CD4-positive, alpha-beta T cell treated with Interleukin-15 for 4 hours (primary cell): ENCODE measurements at regions not wholly inside any gene's neighbourhood (a gene's known extent, or its start where the extent isn't known, plus 50 kb on each side); places are given as distances from the start of the nearest gene placed in this dataset.

ENCODE experiments used
- DNase-seq: peaks from one replicate; pipeline ENCODE4 v3.0.0-alpha.2; 2020; ENCODE audit warnings: low spot score

DNA sequence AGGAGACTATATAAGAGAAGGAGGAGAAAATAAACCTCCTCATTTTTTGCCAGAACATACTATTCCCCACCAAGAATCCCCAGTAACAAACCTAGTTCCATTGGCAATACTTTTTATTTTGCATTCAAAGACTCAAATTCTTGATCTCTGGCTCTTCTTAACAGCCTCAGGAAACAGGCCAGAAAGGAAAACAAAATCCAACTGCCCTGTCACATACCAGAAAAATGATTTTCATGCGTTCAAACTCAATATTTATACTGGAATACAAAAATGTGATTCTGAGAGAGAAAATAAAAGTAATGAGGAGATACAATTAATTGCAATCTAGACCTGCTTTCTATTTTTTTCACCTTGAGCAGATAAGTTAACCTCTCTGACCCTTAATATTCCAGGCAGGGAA is 435.9 kb upstream of the AUTS2 start:
- no peak for DNase-seq

DNA sequence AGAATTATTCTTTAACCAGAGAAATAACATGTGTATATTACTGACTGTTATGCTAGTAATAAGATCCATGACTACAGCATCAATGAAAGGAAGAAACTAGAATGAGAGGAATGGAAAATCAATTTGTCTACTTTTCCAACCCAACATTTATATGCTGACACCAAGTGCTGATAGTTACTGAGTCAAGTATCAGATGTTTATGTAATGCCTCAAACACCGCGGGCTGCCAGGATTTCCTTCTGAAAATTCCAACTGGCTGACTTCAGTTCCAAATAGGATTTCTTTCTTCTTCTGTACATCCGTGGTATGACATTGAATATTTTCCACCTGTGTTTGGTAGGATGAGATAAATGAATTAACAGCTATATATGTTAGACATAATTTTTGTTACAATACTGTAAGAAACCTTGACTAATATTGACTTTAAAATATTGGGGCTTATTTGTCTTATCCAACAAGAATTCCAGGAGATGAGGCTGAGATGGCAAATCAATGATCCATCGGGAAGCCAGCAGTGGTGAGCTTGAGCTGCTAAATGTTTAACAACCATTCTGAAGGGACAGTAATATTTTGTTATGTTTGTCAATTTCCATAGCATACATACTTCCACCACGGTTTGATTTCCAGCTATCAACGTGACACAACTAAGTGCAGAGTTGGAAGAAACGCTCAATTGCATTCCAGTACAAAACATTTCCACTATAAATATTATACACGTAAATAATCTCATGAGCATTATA is 435.2 kb upstream of the AUTS2 start:
- DNase-seq = no peak

DNA sequence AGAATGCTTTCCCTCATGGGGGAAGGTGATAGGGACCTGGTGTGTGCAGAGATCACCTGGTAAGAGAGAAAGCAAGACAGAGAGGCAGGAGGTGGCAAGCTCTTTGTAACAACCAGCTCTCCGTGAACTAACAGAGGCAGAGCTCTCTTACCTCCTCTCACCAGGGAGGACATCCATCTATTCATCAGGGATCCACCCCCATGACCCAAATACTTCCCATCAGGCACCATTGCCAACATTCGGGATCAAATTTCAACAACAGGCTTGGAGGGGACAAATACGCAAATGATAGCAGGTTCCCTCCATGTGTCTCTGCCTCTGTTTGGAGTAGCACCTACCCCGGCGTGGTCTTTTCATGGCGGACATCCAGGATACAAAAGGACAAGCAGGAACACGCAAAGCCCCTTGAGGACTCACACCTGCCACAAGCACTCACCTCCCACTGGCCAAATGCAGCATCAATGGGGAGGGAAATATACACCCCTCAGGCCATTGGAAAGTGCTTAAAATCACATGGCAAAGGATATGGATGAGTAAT is 431.2 kb upstream of the AUTS2 start:
- no peak for DNase-seq

DNA sequence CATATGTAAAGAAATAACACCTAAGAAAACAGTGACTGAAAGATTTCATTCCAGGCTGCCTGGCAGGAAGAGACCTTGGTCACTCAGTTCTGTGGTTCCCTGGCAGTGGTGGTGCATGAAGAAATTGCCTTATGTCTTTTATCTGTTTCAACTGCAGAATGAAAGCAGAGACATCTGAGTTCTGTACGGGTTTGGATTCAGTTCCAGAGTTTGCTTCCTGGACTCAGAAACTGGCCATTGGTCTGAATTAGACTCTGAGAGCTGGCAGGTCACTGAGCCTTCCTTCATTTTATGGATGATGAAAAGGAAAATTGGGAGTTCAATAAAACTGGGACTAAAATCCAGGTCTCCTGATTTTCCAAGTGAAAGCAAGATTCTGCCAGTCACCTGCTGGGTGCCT is 428.9 kb upstream of the AUTS2 start:
- DNase-seq = no peak

DNA sequence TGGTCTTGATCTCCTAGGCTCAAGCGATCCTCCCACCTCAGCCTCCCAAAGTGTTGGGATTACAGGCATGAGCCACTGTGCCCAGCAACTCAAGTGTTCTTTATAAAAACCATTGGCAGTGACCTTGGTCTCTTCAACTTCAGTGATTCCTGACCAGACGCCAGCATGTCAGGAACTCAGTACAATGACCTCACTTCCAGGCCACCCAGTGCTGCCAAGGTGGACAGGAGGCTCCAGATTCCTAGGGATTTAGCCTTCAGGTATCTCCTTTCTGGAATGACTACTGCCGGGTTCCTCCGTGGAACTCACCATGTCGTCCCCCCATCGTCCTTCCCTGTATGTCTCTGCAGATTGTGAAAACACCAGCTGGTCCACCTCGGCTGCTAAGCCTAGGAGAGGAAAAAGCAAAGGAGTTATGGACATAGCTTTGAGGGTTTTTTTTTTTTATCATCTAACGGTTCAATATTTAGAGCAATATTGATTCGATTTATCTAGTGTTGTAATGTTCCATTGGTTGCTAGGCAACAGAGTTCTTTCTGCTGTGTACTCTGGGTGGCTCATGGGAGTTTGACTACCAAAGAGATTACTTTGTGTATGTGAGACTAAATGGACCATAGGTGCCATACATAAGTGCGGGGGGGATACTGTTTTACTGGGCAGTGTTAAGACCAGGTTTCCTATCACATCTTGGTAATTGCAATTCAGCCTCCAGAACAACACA is 425.8 kb upstream of the AUTS2 start:
- no peak for DNase-seq

DNA sequence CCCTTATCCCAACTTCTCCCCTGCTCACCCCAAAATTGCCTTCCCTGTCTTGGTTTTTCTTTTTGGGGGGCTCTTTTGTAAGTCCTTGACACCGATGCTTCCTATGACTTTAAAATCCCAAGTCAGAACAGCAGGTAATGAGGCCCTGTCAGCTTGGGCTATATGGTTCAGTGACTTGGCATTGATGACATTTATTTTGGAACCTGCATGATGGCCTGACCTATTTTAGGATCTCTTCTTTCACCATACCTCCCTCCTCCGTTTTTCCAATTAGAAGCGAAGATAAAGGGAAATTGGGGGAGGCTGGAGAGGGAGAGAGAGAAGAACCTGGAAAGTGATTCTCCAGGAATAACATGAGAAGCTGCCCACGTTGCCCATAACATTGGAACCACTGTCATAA is 424.9 kb upstream of the AUTS2 start:
- DNase-seq = no peak

DNA sequence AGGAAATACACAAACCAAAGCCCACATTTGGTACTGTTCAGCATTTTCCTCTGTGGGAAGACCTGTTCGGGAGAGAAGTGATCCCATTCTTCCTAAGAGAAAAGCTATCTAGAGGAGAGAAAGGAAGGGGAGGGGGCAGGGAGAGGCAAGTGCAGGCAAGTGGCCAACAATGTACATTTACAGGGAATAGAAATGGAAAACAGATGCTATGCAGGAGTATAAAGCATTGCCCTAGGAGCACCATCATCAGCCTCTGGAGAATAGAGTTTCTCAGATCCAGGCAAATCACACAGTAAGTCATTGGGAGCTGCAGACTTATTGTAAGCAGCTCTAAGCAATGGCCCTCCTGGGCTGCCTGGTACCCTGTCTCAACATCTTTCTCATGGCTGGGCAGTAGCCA is 424.4 kb upstream of the AUTS2 start:
- DNase-seq = no peak

DNA sequence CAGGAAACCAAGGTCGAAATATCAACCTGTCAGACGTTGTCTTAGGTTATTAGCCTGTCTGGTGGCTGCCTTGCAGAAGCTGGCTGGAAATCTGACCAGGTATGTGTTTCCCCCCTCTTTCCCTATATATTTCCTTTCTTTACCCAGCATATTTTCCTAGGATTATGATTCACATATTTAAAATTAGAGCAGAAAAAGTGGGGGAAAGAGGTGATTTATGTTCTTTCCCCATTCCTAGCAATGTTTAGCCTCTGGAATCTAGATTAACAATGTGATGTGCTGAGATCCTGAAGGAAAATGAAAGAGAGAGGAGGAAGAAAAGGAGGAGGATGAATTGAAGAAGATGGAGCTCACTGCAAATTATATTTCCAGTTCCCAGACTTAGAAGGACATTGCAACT is 421.4 kb upstream of the AUTS2 start:
- DNase-seq = no peak

DNA sequence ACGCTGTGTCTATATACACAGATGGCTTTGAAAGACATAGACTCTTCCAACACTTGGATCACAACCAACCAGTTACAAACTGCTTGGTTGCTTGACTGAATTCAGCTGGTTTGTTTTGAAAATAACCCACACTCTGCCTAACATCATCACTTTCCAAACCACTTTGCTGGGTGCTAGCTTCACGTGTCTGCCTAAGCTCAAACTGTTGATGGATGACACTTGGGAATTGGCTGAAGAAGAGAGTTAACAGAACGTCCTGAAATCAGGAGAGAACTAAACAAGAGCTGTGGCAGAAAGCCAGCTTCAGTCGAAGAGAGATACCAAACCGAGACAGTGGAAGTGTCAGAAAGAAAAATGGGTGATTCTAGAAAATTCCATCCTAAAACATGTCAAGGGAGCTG is 420.8 kb upstream of the AUTS2 start:
- DNase-seq = no peak

DNA sequence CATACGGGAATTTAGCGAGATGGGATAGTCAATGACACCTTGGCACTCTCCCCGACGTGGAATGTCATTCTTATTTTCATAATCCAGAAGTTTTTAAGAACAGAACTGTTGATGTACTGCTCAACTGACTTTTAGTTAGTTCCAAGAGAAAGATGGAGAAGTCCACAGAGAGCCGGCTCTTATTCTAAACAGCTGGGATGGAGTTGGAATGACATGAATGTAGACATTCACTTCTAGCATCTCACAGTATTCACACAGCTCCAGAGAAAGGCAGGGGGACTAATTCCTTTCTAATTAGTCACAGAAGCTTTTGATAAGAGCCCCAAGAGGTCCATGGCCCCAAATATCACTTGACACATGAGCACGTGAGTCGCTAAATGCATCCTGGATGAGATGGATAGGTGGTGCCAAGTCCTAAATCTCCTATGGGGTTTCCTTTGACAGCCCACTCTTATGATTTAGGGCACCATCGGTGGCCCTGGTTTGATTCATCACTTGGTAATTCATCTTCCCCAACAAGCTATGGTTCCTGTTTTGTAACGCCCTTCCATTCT is 420.3 kb upstream of the AUTS2 start:
- DNase-seq = no peak

DNA sequence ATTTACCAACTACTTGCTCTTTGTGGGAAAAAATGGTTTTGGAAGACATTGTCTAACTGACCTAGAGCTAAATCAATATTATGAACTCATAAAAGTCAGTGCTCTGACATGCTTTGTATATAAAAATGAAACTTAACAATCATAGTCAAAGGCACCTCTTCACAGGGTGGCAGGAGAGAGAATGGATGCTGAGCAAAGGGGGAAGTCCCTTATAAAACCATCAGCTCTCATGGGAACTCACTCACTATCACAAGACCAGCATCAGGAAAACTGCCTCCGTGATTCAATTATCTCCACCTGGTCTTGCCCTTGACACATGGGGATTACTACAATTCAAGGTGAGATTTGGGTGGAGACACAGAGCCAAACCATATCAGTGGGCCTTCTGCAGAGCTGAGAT is 417.6 kb upstream of the AUTS2 start:
- DNase-seq = no peak

DNA sequence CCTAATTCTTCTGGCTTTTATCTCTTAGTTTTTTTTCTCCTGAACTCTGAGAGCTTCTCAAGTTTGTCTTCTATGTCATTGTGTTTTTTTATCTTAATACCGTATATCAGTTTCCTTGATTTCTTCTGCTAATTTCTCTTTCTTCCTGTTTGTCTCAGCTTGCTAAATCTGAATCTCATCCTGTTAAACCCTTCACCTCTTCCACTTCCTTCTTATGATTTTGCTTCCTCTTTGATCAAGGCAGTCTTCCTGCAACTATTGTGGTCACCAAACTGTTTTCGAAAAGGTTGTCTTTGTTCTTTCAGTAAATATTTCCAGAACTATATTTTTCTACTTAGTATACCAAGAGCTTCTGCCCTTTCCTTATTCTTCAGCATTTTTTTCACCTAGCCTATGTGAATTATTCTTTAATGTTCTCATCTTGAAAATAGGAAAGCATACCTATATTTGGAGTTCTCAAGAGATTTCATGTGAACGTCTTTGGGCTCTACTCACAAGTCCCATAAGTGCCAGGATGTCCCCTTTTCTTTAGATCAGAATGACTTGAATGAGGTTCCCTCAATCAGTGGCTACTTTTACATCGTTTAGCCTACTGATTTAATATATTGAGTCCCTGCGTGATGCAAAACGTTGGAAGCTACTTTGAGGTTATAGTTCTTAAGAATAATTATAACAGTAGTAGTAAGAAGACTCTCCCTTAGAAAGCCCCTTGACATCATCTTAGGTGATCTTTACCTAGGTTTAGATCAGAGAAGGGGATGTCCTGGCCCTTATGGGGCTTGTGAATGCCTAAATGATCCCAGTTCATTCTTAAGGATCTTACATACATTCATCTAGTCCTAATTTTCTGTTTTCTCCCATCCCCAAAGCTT is 415.4 kb upstream of the AUTS2 start:
- no peak for DNase-seq

DNA sequence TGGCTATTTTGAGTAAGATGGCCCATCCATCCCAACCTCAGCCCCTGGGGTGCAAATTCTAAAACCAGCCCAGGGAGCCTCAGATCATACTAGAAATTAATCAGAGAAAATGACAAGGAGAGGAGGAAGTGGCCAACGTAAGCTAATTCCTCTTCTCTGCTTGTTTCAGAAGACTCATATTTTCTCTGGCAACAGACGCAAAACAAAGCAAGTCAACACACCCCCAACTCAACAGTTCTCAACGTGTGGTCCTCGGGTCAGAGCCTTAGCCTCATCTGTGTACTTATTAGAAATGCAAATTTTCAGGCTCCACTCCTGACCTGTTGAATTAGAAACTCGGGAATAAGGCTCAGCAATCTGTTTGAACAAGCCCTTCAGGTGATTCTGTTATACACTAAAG is 413.9 kb upstream of the AUTS2 start:
- DNase-seq = no peak

DNA sequence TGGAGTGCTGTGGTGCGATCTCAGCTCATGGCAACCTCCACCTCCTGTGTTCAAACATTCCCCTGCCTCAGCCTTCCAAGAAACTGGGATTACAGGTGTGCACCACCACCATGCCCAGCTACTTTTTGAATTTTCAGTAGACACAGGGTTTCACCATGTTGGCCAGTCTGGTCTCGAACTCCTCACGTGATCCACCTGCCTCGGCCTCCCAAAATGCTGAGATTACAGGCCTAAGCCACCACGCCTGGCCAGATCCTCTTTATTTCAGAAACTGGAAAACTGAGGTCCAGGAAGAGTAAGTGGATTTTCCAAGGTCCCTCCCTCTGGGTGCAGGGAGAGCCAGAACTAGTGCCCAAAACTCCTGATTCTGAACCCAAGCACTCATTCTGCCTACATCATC is 413.1 kb upstream of the AUTS2 start:
- no peak for DNase-seq

DNA sequence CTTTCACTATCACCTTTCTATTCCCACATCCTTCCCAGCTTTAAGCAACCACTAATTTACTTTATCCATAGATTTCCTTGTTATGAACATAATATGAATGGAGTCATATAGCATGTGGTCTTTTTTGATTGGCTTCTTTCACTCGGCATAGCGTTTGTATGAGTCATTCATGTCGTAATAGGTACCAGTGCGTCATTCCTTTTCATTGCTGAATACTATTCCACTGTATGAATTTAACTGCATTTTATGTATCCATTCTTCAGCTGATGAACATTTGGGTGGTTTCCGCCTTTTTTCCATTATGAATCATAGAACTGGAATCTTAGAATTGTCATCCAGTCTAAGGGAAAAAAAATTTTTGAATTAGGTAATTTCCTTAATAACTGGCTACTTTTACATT is 411.3 kb upstream of the AUTS2 start:
- DNase-seq = no peak

DNA sequence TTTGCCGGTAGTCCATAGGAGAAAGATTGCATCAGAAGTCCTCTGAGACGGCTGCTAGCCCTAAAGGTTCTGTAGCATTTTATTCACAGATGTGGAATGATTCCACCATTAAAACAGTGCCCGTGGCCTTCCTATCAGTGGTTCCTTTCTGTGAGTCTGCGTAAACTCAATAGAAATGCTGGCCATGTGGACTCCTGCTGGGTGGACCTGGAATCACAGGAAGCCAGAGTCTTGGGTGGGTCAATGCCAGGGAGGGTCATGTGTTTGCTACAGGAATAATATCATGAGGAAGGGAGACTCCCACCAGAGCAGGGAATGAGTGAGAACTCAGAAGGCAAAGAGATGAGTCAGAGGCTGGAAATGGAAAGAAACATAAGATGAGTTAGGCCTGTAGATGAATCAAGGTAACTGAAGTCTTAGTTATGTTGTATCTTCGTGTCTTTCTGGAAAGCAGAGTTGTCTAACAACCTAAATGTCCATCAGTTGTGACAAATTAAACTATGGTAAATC is 410.4 kb upstream of the AUTS2 start:
- no peak for DNase-seq

DNA sequence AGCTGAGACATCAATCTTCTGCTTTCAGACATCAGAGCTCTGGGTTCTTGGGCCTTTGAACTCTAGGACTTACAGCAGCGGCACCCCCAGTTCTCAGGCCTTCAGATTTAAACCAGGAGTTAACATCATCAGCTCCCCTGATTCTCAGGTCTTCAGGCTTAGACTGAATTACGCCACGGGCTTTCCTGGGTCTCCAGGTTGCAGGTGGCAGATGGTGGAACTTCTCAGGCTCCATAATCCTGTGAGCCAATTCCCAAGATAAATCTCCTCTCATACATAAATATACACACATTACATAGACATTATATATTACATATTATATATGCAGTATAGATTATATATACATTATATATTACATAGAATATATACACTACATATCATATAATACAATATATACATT is 408.9 kb upstream of the AUTS2 start:
- no peak for DNase-seq

DNA sequence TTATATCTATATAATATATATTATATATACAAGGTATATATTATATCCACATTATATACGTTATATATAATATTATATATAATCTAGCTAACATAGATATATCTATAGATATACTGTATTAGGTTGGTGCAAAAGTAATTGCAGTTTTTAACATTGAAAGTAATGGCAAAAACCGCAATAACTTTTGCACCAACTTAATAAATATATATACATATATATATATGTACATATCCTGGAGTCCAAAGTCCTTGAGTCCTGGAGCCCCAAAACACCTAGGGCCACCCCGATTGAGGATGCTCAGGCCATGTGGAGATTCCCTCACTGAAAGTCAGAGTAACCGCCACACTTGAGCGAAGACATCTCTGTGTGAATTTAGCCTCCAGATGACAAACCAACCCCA is 408.2 kb upstream of the AUTS2 start:
- no peak for DNase-seq

DNA sequence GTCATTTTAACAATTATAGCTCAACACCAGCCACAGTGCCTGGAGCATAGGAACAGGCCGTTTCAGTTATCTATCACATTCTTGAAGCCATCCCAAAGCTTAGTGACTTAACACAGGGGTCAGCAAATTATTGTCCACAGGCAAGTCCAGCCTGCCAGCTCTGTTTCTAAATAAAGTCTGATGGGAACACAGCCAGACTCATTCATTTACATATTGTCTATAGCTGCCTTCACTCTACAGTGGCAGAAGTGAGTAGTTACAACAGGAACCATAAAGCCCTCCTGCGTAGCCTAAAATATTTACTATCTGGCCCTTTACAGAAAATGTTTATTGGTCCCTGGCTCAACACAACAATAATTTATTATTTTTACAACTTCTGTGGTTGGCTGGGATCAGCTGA is 407.5 kb upstream of the AUTS2 start:
- DNase-seq = no peak

DNA sequence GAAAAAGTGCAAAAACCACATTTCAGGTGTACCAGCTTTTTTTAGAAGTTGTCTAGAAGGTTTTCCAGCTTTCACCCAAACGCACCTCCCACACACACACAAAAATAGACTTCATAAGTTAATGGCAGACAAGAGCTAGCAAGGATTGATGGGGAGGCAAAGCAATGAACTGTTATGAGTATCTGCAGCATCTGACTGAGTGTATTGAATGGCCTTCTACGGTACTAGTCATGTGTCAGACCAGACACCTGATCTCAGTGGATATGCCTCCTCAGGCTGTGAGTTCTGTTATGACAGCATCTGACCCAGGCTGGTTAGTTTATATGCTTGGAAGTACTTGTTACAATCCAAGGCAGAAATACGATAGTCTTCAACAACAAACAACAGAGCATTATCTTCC is 406.1 kb upstream of the AUTS2 start:
- no peak for DNase-seq

DNA sequence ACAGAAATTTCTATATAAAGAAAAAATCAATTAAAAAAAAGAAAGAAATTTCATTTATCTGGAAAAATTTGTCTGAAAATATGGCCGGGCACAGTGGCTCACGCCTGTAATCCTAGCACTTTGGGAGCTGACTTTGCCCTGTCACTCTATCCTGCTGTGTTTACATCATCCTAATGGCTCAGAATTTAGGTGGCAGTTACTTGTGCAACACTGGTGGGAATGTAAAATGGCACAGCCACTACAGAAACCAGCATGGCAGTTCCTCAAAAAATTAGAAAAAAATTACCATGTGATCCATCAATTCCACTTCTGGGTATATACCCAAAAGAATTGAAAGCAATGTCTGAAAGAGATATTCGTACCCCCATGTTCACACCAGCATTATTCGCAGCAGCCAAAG is 405.2 kb upstream of the AUTS2 start:
- no peak for DNase-seq

DNA sequence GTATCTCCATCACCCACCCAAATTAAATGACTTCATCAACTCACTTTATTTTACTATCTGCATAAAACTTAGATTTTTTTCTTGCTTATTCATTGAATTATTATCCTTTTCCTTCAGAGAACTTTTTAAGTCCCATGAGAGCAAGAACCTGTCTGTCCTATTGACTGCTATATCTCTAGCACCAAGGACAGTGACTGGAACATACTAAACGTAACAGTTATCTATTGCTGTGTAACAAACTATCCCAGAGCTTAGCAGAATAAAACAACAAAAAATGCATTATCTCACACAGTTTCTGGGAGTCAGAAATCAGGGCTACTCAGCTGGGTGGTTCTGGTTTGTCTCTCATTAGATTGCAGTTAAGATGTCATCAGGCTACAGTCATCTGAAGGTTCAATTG is 401.7 kb upstream of the AUTS2 start:
- DNase-seq = no peak
